Osteocyte (in vitro differentiated cells): ENCODE measurements at regions not wholly inside any gene's neighbourhood (a gene's known extent, or its start where the extent isn't known, plus 50 kb on each side); places are given as distances from the start of the nearest gene placed in this dataset.

Experiments used
- DNase-seq: peaks from one replicate; pipeline ENCODE4 v3.0.0; 2021; ENCODE audit warnings: mixed read lengths; ENCODE audit not compliant: unreplicated experiment; ENCODE audit errors: extremely low spot score
- H3K27ac Mint-ChIP-seq: one replicate; pipeline ENCODE4 v1.8.0; 2021; ENCODE audit warnings: mild to moderate bottlenecking, mixed read lengths; ENCODE audit not compliant: unreplicated experiment
- H3K27me3 Mint-ChIP-seq: one replicate; pipeline ENCODE4 v1.8.0; 2021; ENCODE audit warnings: mixed read lengths; ENCODE audit not compliant: unreplicated experiment
- H3K36me3 Mint-ChIP-seq: one replicate; pipeline ENCODE4 v1.8.0; 2021; ENCODE audit warnings: mixed read lengths; ENCODE audit not compliant: unreplicated experiment
- H3K4me1 Mint-ChIP-seq: one replicate; pipeline ENCODE4 v1.8.0; 2021; ENCODE audit warnings: mixed read lengths; ENCODE audit not compliant: unreplicated experiment
- H3K4me3 Mint-ChIP-seq: one replicate; pipeline ENCODE4 v1.8.0; 2021; ENCODE audit warnings: mild to moderate bottlenecking, moderate library complexity, mixed read lengths; ENCODE audit not compliant: unreplicated experiment
- H3K9me3 Mint-ChIP-seq: one replicate; pipeline ENCODE4 v1.8.0; 2021; ENCODE audit warnings: mixed read lengths; ENCODE audit not compliant: unreplicated experiment
- CTCF ChIP-seq: fragments of 200-600 bp; sonication (generic); IDR thresholded peaks from 2 replicates; pipeline ENCODE4 v1.5.0; 2021; ENCODE audit warnings: antibody characterized with exemption, mild to moderate bottlenecking, moderate library complexity

- no peak for DNase-seq
- Mint-ChIP-seq H3K4me3 (no peak overlapping the region), H3K27ac (no peak overlapping the region), H3K27me3 (no peaks in the 10 kb centered on the region), H3K4me1 (peaks cover 18% of the 10 kb centered on the region), H3K9me3 (no peaks in the 10 kb centered on the region), H3K36me3 (peaks cover 14% of the 10 kb centered on the region)
- TF ChIP-seq CTCF = no peak
Observed at GRCh38 chr7:131094685-131095084, 233.0 kb upstream of the MKLN1 start.

- DNase-seq = no peak
- H3K27me3 Mint-ChIP-seq = no peaks in the 10 kb centered on the region
- H3K27ac Mint-ChIP-seq = no peak overlapping the region
- no peaks in the 10 kb centered on the region for H3K9me3 Mint-ChIP-seq
- H3K4me1 Mint-ChIP-seq = peaks cover 19% of the 10 kb centered on the region
- no peak for TF ChIP-seq CTCF
- H3K4me3 Mint-ChIP-seq = no peak overlapping the region
- peaks cover 15% of the 10 kb centered on the region for H3K36me3 Mint-ChIP-seq
Observed at GRCh38 chr7:131095346-131095745, 232.3 kb upstream of the MKLN1 start.

- H3K4me1 Mint-ChIP-seq = peaks cover 16% of the 10 kb centered on the region
- no peak overlapping the region for H3K4me3 Mint-ChIP-seq
- no peaks in the 10 kb centered on the region for H3K9me3 Mint-ChIP-seq
- no peak overlapping the region for H3K27ac Mint-ChIP-seq
- DNase-seq = no peak
- TF ChIP-seq CTCF = no peak
- H3K36me3 Mint-ChIP-seq = peaks cover 20% of the 10 kb centered on the region
- H3K27me3 Mint-ChIP-seq = no peaks in the 10 kb centered on the region
Observed at GRCh38 chr7:131096267-131096927, 231.3 kb upstream of the MKLN1 start.

- peaks cover 17% of the 10 kb centered on the region for H3K4me1 Mint-ChIP-seq
- no peaks in the 10 kb centered on the region for H3K27me3 Mint-ChIP-seq
- H3K9me3 Mint-ChIP-seq = no peaks in the 10 kb centered on the region
- H3K4me3 Mint-ChIP-seq = no peak overlapping the region
- H3K27ac Mint-ChIP-seq = no peak overlapping the region
- TF ChIP-seq CTCF = no peak
- DNase-seq = no peak
- H3K36me3 Mint-ChIP-seq = peaks cover 22% of the 10 kb centered on the region
Observed at GRCh38 chr7:131097662-131098376, 229.9 kb upstream of the MKLN1 start.

GRCh38 chr7:131098527-131098926, 229.1 kb upstream of the MKLN1 start:
- DNase-seq = no peak
- Mint-ChIP-seq H3K36me3 (peaks cover 23% of the 10 kb centered on the region), H3K4me3 (no peak overlapping the region), H3K27ac (no peak overlapping the region), H3K27me3 (no peaks in the 10 kb centered on the region), H3K9me3 (no peaks in the 10 kb centered on the region), H3K4me1 (peaks cover 19% of the 10 kb centered on the region)
- no peak for TF ChIP-seq CTCF
